Heart right ventricle (tissue), 16 donors: ENCODE measurements at regions not wholly inside any gene's neighbourhood (a gene's known extent, or its start where the extent isn't known, plus 50 kb on each side); places are given as distances from the start of the nearest gene placed in this dataset.

Experiments used
- ATAC-seq, 8 donors: fragments of 200-7000 bp; cut with Tn5 transposase; one replicate each; pipeline ENCODE4 v1.9.1; 2020; ENCODE audit warnings: mild to moderate bottlenecking in 8 of 8, moderate library complexity in 8 of 8, moderate number of reproducible peaks in 1 of 8
- DNase-seq, 2 donors: peaks; one replicate each; pipeline ENCODE4 v3.0.0-alpha.2; 2020
- H3K27ac ChIP-seq, 10 donors: fragments of 200-600 bp; sonication (generic) in 2 of 10; one replicate each; pipeline versions ENCODE4 v1.5.0 to v1.8.0; 2020 to 2022; ENCODE audit warnings: mild to moderate bottlenecking in 3 of 10
- H3K27me3 ChIP-seq, 7 donors: fragments of 200-600 bp; one replicate each; pipeline ENCODE4 v1.8.0; 2021 to 2022; ENCODE audit warnings: mild to moderate bottlenecking in 2 of 7
- H3K36me3 ChIP-seq, 9 donors: fragments of 200-600 bp; sonication (generic) in 1 of 9; one replicate each; pipeline versions ENCODE4 v1.5.0 to v1.8.0; 2020 to 2022; ENCODE audit warnings: mild to moderate bottlenecking in 2 of 9
- H3K4me1 ChIP-seq, 9 donors: fragments of 200-600 bp; sonication (generic) in 1 of 9; one replicate each; pipeline versions ENCODE4 v1.5.0 to v1.8.0; 2020 to 2022; ENCODE audit warnings: mild to moderate bottlenecking in 4 of 9
- H3K4me3 ChIP-seq, 10 donors: fragments of 200-600 bp; sonication (generic) in 2 of 10; one replicate each; pipeline versions ENCODE4 v1.5.0 to v1.8.0; 2020 to 2022; ENCODE audit warnings: mild to moderate bottlenecking in 7 of 10, moderate library complexity in 2 of 10
- H3K9me3 ChIP-seq, 11 donors: fragments of 200-600 bp in 10 of 11; sonication (generic) in 2 of 11; one replicate each; pipeline versions ENCODE4 v1.5.0 to v1.8.0; 2013 to 2022; ENCODE audit warnings: mild to moderate bottlenecking in 2 of 11, control low read depth in 1 of 11, moderate library complexity in 1 of 11
- CTCF ChIP-seq, 9 donors: fragments of 200-600 bp; sonication (generic) in 2 of 9; IDR thresholded peaks; one replicate each; pipeline versions ENCODE4 v1.5.0 to v1.8.0; 2021 to 2022; ENCODE audit warnings: antibody characterized with exemption in 9 of 9, mild to moderate bottlenecking in 5 of 9, moderate library complexity in 1 of 9
- WGBS, 2 donors: extraction: QIAGEN DNeasy Blood & Tissue Kit; methylation state at CpG; one replicate each; pipeline ENCODE4 v1.1.7; 2013; ENCODE audit warnings: inconsistent platforms in 1 of 2; 5-methylcytosine and 5-hydroxymethylcytosine counted together
- intact Hi-C, 10 donors: fragments of 100-400 bp; cut with DNase I; formaldehyde crosslinking; loops; one replicate each; pipeline versions ENCODE4 v1.11.1 to v1.14.2; 2022
- donor health status: Arrhythmogenic right ventricular cardiomyopathy.
- donor health status: ischemic (EF 13 %, LVEDD 7.1; RV severe dilation, severe dysfunction).
- donor health status: healthy with polysubstance abuse.
- donor health status: DM: no; HTN: yes; CAD: no.
- donor health status: DM: no; HTN: no; CAD: no.
- donor health status: ischemic (EF 25% LVEDD 6.9; RV normal size, moderate dysfunction).
- donor health status: ischemic (EF 25% LVEDD 5.7; RV mildly dilated, moderate dysfunction).
- donor health status: healthy.
- donor health status: DM: yes; HTN: yes; CAD: no.
- donor health status: Ischemic cardiomyopathy.
- donor health status: ischemic (EF 35%, LVEDD 5.7; RV mildly dilated, moderate dysfunction).
- donor health status: nonischemic (EF 11% LVEDD 7.7; RV severe dilation, severe dysfunction).
- donor health status: DM: yes; HTN: yes; CAD: no.
- donor health status: PGD.
- donor health status: ischemic (EF 29% LVEDD 5.4; RV normal size, mild dysfunction).
- donor health status: nonischemic (EF 23%, LVEDD 6.1; RV moderate dilation, normal function).

DNA sequence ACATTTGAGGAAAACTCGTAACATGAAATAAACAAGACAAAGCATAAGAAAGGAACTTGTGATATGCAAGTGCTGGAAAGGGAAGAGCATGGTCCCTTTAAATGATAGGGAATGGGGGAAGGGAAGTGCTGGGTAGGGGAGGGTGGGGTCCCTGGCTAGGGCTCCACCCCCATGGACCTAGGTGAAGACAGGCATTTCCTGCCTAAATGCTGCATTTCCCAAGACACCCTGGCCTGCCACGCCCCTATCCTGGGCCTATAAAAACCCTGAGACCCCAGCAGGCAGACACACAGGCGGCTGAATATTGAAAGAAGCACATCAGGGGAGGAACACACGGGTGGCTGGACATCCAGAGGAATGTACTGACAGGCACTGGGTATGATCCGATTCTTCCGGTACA, 499.9 kb downstream of the ZEB2 start:
- no peak for TF ChIP-seq CTCF (IDR thresholded peaks at IDR 0.05)
- 90 to 92% methylated on average over 6 of the region's 6 CpGs for WGBS, 2 donors

DNA sequence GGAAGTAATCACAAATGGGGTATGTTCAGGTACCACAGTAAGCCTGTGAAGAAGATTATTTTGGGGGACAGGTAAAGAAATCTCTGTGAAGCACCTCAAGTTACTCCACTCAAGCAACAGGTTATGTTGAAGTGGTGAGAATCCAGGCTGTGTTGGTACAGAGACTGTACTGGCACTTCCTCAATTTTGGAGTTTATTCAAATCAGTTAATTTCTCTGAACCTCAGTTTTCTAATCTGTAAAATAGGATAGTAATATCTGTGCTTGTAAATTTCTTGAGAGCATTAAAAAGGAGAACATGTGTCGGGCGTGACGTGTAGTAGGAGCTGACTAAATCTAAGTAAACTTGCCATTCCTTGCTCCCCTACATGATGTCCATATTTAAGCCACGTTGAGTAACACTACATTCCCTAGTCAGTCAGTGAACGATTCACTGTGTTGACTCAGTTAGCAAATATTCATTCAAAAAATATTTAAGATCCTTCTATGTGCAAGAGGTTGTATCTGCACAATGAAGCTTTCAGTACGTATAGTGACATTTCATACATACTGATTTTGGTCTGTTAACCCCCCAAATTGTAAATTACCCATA, 504.2 kb downstream of the ZEB2 start:
- 95 to 96% methylated on average over 6 of the region's 6 CpGs for WGBS, 2 donors
- TF ChIP-seq CTCF (IDR thresholded peaks at IDR 0.05) = no peak
- intact Hi-C loops = no loop called here
- peaks cover 0 to 6% (median 0%) of the 10 kb centered on the region in 11 donors for H3K9me3 ChIP-seq
- ATAC-seq (no peak), DNase-seq (no peak)
- H3K4me1 ChIP-seq = peaks cover 0 to 4% (median 0%) of the 10 kb centered on the region in 9 donors
- no peaks in the 10 kb centered on the region for H3K27me3 ChIP-seq
- no peak overlapping the region for H3K4me3 ChIP-seq
- H3K36me3 ChIP-seq = no peaks in the 10 kb centered on the region
- H3K27ac ChIP-seq = no peak overlapping the region

More for the DNA sequence above, 499.9 kb downstream of the ZEB2 start:
- Histone ChIP-seq H3K27me3 (no peaks in the 10 kb centered on the region), H3K9me3 (peaks cover 0 to 23% (median 2%) of the 10 kb centered on the region in 11 donors), H3K36me3 (no peaks in the 10 kb centered on the region), H3K27ac (no peak overlapping the region), H3K4me1 (no peaks in the 10 kb centered on the region), H3K4me3 (no peak overlapping the region)
- DNase-seq (no peak), ATAC-seq (no peak)
- intact Hi-C loops = no loop called here

- WGBS, 2 donors = 63 to 67% methylated on average over 3 of the region's 3 CpGs
- Histone ChIP-seq H3K4me1 (peaks cover 0 to 4% (median 0%) of the 10 kb centered on the region in 9 donors), H3K9me3 (peaks cover 0 to 6% (median 0%) of the 10 kb centered on the region in 11 donors), H3K27me3 (no peaks in the 10 kb centered on the region), H3K4me3 (no peak overlapping the region), H3K27ac (no peak overlapping the region), H3K36me3 (no peaks in the 10 kb centered on the region)
- ATAC-seq = no peak
- intact Hi-C loops = no loop called here
- DNase-seq = no peak
- TF ChIP-seq CTCF (IDR thresholded peaks at IDR 0.05) = no peak
Measured at GRCh38 chr2:144015036-144015435, 504.9 kb downstream of the ZEB2 start.

DNA sequence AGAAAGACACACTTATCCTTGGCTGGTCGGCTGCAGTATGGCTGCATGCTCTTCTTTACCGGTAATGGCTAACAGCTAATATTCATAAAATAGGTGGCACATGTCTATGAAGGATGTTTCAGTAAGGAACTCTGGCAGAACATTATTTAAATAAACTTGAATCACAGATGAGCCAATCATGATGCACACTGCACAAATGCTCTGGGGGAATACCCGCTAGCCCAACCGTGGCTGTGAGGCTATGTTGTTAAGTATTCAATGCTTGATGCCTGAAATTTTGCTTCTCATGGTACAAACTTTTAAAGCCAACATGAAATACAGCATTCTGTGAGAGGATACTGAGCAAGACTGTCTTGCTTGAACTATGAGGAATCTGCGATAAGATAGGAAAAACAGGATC, 505.8 kb downstream of the ZEB2 start:
- H3K27ac ChIP-seq = no peak overlapping the region
- intact Hi-C loops = no loop called here
- DNase-seq = no peak
- no peak for TF ChIP-seq CTCF (IDR thresholded peaks at IDR 0.05)
- no peaks in the 10 kb centered on the region for H3K27me3 ChIP-seq
- H3K9me3 ChIP-seq = peaks cover 0 to 6% (median 0%) of the 10 kb centered on the region in 11 donors
- H3K4me1 ChIP-seq = peaks cover 0 to 4% (median 0%) of the 10 kb centered on the region in 9 donors
- H3K36me3 ChIP-seq = no peaks in the 10 kb centered on the region
- ATAC-seq = no peak
- H3K4me3 ChIP-seq = no peak overlapping the region
- 86 to 89% methylated on average over 5 of the region's 5 CpGs for WGBS, 2 donors
